GM18907 (cell line): ENCODE measurements at regions not wholly inside any gene's neighbourhood (a gene's known extent, or its start where the extent isn't known, plus 50 kb on each side); places are given as distances from the start of the nearest gene placed in this dataset.
A peak's percentile ranks its signal among the peaks of the same experiment; 100 is the strongest.

Source experiments
- ATAC-seq: cut with Tn5 transposase; IDR thresholded peaks from one replicate; pipeline ENCODE4 v1.9.1; 2021; ENCODE audit warnings: mild to moderate bottlenecking, moderate library complexity; ENCODE audit not compliant: unreplicated experiment

- no peak for ATAC-seq
Observed at GRCh38 chr6:87995461-87995860, 52.2 kb upstream of the SPACA1 start.

DNA sequence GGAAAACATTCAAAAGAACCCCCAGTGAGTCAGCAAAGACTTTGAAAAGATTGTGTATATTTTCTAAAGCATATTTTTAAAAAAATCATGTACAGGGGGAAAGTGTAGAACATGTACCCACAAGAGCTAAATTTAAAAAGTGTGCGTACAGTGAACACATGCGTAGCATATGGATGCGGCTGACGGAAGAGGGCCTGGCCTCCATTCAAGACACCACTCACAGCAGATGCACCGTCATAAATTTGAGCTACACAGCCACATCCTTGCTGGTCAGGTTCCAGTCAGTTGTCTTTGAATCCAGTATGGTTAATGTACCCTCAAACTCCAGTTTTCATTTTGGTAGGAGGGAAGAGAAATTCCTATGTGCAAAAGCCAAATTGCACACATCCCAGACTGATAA, 54.3 kb upstream of the SPACA1 start:
- no peak for ATAC-seq

- ATAC-seq = no peak
Observed at GRCh38 chr6:87990871-87991270, 56.8 kb upstream of the SPACA1 start.

DNA sequence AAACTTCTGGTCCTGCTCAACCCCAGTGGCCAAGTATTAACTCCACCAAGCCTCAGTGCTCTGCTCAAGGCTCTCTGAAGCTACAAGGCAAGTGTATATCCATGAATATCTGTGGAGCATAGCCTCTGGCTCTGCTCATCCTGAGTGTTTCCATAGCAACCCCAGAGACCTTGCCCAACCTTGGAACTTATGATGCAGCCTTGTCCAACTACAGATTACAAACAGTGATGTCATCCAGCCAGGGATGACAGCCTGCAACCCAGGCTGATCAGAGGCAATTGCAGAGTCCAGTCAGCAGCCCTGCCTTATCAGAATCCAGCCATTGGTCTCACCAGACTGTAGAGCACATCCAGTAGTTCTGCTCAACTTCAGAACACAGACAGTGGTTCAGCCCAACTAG, 65.5 kb upstream of the SPACA1 start:
- ATAC-seq = no peak

DNA sequence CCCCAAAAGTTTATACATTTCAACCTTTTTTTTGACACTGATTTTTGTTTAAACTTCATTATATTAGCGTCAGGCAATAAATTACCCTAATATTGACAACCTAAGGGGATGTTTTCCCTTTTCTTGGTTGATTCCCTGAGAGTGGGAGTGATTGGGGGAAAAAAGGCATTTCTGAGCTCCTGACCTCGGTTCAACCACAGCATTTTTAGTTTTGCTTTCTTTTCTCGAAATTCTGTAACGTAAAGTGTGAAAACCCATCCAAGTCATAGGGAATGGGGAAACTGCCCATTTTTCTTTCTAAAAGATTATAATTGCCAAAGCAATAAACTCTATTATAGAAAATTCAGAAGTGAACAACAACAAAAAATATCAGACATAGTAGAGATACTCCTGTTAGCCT, 67.9 kb upstream of the SPACA1 start:
- no peak for ATAC-seq

DNA sequence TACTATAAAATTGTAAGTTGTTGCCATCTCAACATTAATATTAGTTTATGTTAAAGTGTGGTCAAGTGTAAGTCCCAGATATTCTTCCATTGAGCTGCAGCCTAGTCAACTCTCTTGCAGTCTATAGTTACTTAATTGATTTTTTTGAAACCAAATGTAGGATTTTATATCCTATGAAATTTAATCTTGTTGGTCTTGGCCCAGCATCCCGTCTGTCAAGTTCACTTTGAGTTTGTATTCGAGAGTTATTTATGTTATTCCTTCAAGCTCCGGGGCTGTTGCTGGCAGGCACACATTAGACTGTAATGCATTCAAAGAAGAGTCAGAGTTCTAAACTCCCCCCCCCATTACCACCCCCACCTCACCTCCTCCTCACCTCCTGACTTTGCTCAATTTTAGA, 71.0 kb upstream of the SPACA1 start:
- no peak for ATAC-seq

DNA sequence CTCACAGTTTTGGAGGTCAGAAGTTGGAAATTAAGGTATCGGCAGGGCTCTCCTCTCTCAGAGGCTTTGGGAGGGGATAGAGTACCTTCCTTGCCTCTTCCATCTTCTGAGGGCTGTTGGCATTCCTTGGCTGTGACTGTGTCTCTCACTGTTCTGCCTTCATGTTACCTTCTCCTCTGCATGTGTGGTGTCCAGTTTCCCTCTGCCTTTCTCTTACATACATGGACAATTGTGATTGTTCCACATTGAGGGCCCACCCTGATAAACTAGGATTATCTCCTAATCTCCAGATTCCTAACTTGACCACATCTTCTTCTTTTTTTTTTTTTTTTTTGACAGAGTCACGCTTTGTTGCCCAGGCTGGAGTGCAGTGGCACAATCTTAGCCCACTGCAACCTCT, 72.1 kb upstream of the SPACA1 start:
- no peak for ATAC-seq

- ATAC-seq = no peak
Observed at GRCh38 chr6:87972279-87972678, 75.4 kb upstream of the SPACA1 start.

GRCh38 chr6:87971605-87972262, 75.9 kb upstream of the SPACA1 start:
- no peak for ATAC-seq

GRCh38 chr6:87968435-87969278, 79.0 kb upstream of the SPACA1 start:
- ATAC-seq = peak; percentile 65

DNA sequence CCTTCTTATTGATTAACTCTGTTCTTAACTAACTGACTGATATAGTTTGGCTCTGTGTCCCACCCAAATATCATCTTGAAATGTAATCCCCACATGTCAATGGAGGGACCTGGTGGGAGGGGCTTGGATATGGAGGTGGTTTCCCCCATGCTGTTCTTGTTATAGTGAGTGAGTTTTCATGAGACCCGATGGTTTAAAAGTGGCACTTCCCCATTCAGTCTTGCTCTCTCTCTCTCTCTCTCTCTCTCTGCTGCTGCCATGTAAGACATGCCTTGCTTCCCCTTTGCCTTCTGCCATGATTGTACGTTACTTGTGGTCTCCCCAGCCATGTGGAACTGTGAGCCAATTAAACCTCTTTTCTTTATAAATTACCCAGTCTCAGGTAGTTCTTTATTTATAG, 81.8 kb upstream of the SPACA1 start:
- no peak for ATAC-seq

DNA sequence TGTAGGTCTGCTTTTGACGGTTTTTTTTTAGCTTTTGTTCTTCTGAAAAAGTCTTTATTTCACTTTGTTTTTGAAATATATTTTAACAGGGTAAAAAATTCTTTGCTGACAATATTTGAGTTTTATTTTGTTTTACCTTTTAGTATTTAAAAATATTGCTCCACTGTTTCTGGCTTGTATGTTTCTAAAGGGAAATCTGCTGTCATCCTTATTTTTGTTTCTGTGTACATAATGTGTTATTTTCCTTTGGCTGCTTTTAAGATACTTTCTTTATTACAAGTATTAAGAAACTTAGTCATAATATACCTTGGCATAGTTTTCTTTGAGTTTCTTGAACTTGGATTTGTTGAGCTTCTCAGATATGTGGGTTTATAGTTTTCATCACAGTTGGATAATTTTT, 88.6 kb upstream of the SPACA1 start:
- ATAC-seq = no peak

DNA sequence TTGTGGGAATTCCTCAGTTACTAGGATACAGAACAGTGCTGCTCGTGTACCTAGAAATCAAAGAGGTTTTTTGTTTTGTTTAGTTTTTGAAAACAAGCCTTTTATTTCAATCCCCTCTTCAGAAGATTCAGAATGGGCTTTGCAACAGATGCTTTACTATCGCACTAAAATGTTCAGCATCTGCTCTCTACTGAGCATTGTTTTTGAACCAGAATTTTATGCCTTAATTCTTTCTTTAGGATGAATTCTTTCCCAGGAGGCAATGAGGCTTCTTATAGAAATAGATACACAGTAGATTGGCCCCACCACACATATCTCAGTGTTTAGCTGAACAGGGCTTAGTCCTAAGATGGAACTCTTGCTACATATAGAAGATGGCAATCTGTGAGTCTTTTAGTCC, 95.9 kb upstream of the SPACA1 start:
- no peak for ATAC-seq

DNA sequence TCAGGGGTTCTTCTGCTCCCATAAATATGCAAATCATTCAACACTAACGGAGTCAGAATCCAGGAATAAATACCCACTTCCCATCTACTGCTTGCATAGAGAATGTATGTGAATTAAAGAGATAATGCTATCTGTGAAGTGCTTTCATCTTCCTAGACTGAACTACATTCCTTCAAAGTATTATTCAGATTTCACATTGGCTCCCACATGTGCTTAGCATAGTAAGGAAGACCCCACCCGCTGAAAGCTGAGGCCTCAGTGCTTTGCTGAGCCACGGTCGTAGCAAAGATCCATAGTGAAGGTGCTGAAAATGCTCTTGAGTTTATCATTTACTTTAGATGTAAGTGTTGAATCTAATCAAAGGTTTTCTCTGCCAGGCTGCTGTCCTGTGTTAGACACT, 97.0 kb upstream of the SPACA1 start:
- ATAC-seq = no peak

GRCh38 chr6:87949194-87949593, 98.4 kb upstream of the SPACA1 start:
- no peak for ATAC-seq

DNA sequence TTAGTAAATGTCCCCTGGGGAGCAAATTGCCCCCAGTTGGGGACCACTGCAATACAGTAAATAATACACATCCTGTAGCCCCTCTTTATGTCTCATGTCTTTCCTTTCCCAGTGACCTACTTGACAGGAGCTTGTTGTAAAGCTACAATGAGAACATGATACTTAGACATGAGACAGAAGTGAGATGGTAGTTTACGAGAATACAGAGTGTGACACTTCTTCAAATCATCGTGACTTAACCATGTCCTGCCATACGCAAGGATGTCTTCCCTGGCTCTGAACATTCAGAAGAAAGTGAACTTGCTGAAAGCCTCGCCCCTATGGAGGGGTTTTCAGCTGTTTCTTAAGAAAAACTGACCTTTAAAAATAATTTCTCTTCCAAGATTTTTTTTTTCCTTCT, 101.0 kb upstream of the SPACA1 start:
- ATAC-seq = no peak

GRCh38 chr6:87945966-87946365, 101.7 kb upstream of the SPACA1 start:
- no peak for ATAC-seq

DNA sequence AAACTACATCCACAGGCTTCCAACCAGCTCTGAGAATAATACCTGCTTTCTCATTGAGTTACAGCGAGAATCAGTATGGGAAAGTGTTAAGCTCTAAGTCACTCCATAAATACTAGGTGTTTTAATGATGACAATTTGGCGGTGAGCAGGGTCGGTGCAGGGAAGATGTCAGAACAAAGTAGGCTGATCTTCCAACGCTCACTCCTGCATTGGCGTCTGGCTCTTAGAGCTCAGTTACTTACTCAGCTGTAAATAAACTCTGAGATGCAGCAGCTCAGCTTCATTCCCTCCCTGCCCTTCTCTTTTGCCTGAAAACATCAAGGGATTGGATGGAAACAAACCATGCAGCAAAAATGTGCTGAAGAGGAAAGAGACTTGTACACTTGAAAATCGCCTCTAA, 102.5 kb upstream of the SPACA1 start:
- no peak for ATAC-seq

- ATAC-seq = no peak
Observed at GRCh38 chr6:87944541-87944954, 103.1 kb upstream of the SPACA1 start.

- ATAC-seq = no peak
Observed at GRCh38 chr6:87943191-87943590, 104.5 kb upstream of the SPACA1 start.

DNA sequence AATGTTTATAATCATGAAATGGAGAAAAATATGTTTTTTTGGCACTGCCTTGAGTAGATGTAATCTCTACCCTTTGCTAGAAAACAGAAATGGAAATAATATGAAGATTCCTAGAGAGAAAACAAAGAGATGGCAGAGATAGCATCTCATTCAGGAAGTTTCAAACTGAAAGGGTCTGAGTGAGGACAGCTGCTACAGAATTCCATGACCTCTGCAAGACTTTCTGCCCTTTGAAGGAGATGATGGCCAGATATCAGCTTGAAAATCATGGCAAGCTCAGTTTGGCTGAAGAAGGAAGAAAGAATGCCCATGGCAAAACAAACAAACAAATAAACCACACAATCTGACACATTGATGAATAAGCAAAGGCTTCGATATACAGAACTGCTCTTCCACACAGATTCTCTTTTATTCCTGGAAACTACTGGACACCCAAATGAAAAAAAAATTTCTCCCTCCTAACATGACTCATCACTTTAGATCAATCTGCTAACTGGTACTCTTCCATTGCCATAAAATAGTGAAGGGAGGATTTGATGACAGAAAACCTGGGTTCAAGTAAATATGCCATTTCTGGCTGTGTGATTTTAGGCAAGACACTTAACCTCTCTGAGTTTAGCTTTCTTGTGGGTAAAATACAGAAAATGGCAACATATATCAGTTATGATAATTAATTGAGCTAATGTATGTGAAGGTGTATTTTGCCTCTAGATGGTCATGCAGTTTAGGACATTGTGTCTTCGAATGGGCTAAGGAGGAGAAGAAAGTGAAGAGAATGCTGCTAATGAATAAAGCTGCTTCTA, 105.9 kb upstream of the SPACA1 start:
- ATAC-seq = no peak

- ATAC-seq = no peak
Observed at GRCh38 chr6:87939776-87940175, 107.9 kb upstream of the SPACA1 start.
